Rectal smooth muscle tissue (tissue), 1 donor: ENCODE measurements at regions not wholly inside any gene's neighbourhood (a gene's known extent, or its start where the extent isn't known, plus 50 kb on each side); places are given as distances from the start of the nearest gene placed in this dataset.

Source experiments
- H3K27ac ChIP-seq: one replicate; pipeline ENCODE4 v1.7.0; 2013; ENCODE audit warnings: low read depth, low read length, inconsistent platforms
- H3K27me3 ChIP-seq: one replicate; pipeline ENCODE4 v1.7.0; 2013; ENCODE audit warnings: low read length; ENCODE audit not compliant: control insufficient read depth, insufficient read depth
- H3K36me3 ChIP-seq: one replicate; pipeline ENCODE4 v1.7.0; 2013; ENCODE audit warnings: low read length; ENCODE audit not compliant: control insufficient read depth, insufficient read depth
- H3K4me1 ChIP-seq: one replicate; pipeline ENCODE4 v1.7.0; 2013; ENCODE audit warnings: low read length; ENCODE audit not compliant: control insufficient read depth, insufficient read depth
- H3K4me3 ChIP-seq: one replicate; pipeline ENCODE4 v1.7.0; 2013; ENCODE audit warnings: low read length
- H3K9ac ChIP-seq: one replicate; pipeline ENCODE4 v1.7.0; 2013; ENCODE audit warnings: low read length

- Histone ChIP-seq H3K27me3 (no peaks in the 10 kb centered on the region), H3K4me1 (peaks cover 27% of the 10 kb centered on the region), H3K27ac (peak overlapping the region; percentile 64), H3K4me3 (no peak overlapping the region), H3K36me3 (no peaks in the 10 kb centered on the region), H3K9ac (no peak overlapping the region)
These were observed 149.4 kb downstream of the RPAP3 start for GRCh38 chr12:47556261-47557030.

- peaks cover 29% of the 10 kb centered on the region for H3K4me1 ChIP-seq
These were observed 151.7 kb downstream of the RPAP3 start for GRCh38 chr12:47554046-47554653.

DNA sequence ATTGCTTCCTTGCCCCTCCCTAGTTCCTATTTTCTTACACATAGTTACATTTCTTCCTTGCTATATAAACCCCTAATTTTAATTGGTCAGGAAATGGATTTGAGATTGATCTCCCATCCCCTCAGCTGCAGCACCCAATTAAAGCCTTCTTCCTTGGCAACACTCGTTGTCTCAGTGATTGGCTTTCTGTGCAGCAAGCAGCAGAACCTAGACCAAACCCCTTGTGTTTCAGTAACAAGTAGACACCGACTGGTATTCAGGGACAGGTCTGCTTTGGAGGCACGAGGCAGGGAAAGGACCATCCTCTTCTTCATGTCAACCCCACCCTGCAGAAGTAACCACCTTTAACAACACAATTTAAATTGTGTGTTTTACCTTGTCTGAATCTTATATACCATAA lies 152.6 kb downstream of the RPAP3 start:
- no peaks in the 10 kb centered on the region for H3K27me3 ChIP-seq
- H3K9ac ChIP-seq: no peak overlapping the region
- no peak overlapping the region for H3K4me3 ChIP-seq
- no peaks in the 10 kb centered on the region for H3K36me3 ChIP-seq
- peaks cover 21% of the 10 kb centered on the region for H3K4me1 ChIP-seq
- no peak overlapping the region for H3K27ac ChIP-seq

More at GRCh38 chr12:47554046-47554653, 151.7 kb downstream of the RPAP3 start:
- Histone ChIP-seq H3K4me3 (no peak overlapping the region), H3K27me3 (no peaks in the 10 kb centered on the region), H3K9ac (no peak overlapping the region), H3K27ac (no peak overlapping the region), H3K36me3 (no peaks in the 10 kb centered on the region)

DNA sequence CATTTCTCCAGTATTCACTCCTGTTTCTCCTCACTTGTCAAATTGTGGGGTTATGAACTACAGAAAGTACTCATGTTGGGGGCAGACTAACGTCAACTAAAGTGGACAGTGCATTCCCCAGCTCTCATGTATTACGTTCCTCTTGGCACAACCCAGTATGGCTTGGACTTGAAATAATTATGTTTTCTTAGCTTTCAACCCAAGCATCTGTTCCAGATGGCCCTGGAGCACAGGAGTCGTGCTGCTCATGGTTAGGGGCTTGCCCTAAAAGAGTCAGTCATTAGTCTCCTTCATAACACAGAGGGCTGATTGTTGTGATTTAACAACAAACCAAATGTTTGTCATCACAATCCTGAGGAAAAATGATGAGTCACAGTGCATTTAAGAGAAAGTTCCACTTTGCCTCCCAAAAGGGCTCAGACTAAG lies 154.4 kb downstream of the RPAP3 start:
- peak overlapping the region; percentile 83 for H3K27ac ChIP-seq
- no peaks in the 10 kb centered on the region for H3K36me3 ChIP-seq

GRCh38 chr12:47549258-47549657 lies 156.6 kb downstream of the RPAP3 start:
- Histone ChIP-seq H3K36me3 (no peaks in the 10 kb centered on the region), H3K27ac (no peak overlapping the region), H3K4me1 (peaks cover 10% of the 10 kb centered on the region), H3K9ac (no peak overlapping the region), H3K4me3 (no peak overlapping the region), H3K27me3 (no peaks in the 10 kb centered on the region)

More for the DNA sequence above, 154.4 kb downstream of the RPAP3 start:
- no peak overlapping the region for H3K9ac ChIP-seq
- no peaks in the 10 kb centered on the region for H3K27me3 ChIP-seq
- H3K4me1 ChIP-seq: peaks cover 13% of the 10 kb centered on the region
- no peak overlapping the region for H3K4me3 ChIP-seq

- Histone ChIP-seq H3K27me3 (no peaks in the 10 kb centered on the region), H3K9ac (no peak overlapping the region), H3K4me1 (peaks cover 10% of the 10 kb centered on the region), H3K36me3 (no peaks in the 10 kb centered on the region), H3K4me3 (no peak overlapping the region), H3K27ac (peak overlapping the region; percentile 11)
These were observed 157.4 kb downstream of the RPAP3 start for GRCh38 chr12:47548401-47548800.

GRCh38 chr12:47547077-47547476 lies 158.8 kb downstream of the RPAP3 start:
- no peak overlapping the region for H3K27ac ChIP-seq
- peaks cover 8% of the 10 kb centered on the region for H3K4me1 ChIP-seq
- no peaks in the 10 kb centered on the region for H3K27me3 ChIP-seq
- no peak overlapping the region for H3K4me3 ChIP-seq
- no peaks in the 10 kb centered on the region for H3K36me3 ChIP-seq
- no peak overlapping the region for H3K9ac ChIP-seq

- H3K27me3 ChIP-seq: no peaks in the 10 kb centered on the region
- no peaks in the 10 kb centered on the region for H3K36me3 ChIP-seq
- H3K4me1 ChIP-seq: peaks cover 2% of the 10 kb centered on the region
- no peak overlapping the region for H3K4me3 ChIP-seq
- no peak overlapping the region for H3K27ac ChIP-seq
- H3K9ac ChIP-seq: no peak overlapping the region
These were observed 159.8 kb downstream of the RPAP3 start for GRCh38 chr12:47545938-47546609.

GRCh38 chr12:47534695-47535094 lies 171.1 kb downstream of the RPAP3 start:
- no peak overlapping the region for H3K27ac ChIP-seq
- H3K4me1 ChIP-seq: no peaks in the 10 kb centered on the region
- H3K4me3 ChIP-seq: no peak overlapping the region
- H3K36me3 ChIP-seq: no peaks in the 10 kb centered on the region
- no peaks in the 10 kb centered on the region for H3K27me3 ChIP-seq
- H3K9ac ChIP-seq: no peak overlapping the region

- Histone ChIP-seq H3K4me1 (no peaks in the 10 kb centered on the region), H3K36me3 (no peaks in the 10 kb centered on the region), H3K27me3 (no peaks in the 10 kb centered on the region), H3K9ac (no peak overlapping the region), H3K27ac (no peak overlapping the region), H3K4me3 (no peak overlapping the region)
These were observed 175.8 kb downstream of the RPAP3 start for GRCh38 chr12:47530050-47530449.

DNA sequence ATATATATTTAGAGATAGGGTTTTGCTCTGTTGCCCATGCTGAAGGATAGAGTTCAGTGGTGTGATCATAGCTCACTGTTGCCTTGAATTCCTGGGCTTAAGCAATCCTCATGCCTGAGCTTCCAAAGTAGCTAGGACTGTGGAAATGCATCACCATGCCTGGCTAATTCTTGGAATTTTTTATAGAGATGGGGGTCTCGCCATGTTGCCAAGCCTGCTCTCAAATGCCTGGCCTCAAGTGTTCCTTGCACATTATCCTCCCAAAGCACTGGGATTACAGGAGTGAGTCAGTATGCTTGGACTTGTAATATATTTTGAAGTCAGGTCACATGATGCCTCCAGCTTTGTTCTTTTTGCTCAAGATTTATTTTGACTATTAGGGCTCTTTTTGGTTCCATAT lies 178.0 kb downstream of the RPAP3 start:
- no peak overlapping the region for H3K9ac ChIP-seq
- no peaks in the 10 kb centered on the region for H3K36me3 ChIP-seq
- H3K27me3 ChIP-seq: no peaks in the 10 kb centered on the region
- no peak overlapping the region for H3K27ac ChIP-seq
- H3K4me1 ChIP-seq: no peaks in the 10 kb centered on the region
- H3K4me3 ChIP-seq: no peak overlapping the region

DNA sequence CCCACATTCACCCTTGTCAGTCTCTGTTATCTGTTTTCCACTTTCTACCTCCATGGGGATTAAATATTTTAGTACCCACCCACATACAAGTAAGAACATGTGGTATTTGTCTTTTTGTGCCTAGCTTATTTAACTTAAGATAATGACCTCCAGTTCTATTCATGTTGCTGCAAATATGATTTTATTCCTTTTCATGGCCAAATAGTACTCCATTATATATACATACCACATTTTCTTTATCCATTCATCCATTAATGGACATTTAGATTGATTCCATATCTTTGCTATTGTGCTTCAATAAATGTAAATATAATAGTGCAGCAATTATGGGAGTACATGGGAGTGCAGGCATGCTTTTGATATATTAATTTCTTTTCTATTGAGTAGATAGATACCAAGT lies 185.8 kb downstream of the RPAP3 start:
- H3K9ac ChIP-seq: no peak overlapping the region
- H3K4me1 ChIP-seq: no peaks in the 10 kb centered on the region
- no peak overlapping the region for H3K4me3 ChIP-seq
- H3K27me3 ChIP-seq: no peaks in the 10 kb centered on the region
- no peak overlapping the region for H3K27ac ChIP-seq
- no peaks in the 10 kb centered on the region for H3K36me3 ChIP-seq
